Caco-2 (cell line): ENCODE measurements at regions not wholly inside any gene's neighbourhood (a gene's known extent, or its start where the extent isn't known, plus 50 kb on each side); places are given as distances from the start of the nearest gene placed in this dataset.

Experiments used
- BruUV-seq: library from RNA; stranded (reverse); fragments of 400-500 nt; replicated peaks from 2 replicates; lab custom pipeline; 2021; lab: Mats Ljungman, UMichigan
- CTCF ChIA-PET: fragments of 300-600 bp; sonication (Branson Sonifier 250); formaldehyde crosslinking; loops from one replicate; lab custom pipeline; 2022; ENCODE audit warnings: antibody characterized with exemption; lab: Charles Lee
- POLR2A ChIA-PET: fragments of 300-600 bp; sonication (Branson Sonifier 250); formaldehyde crosslinking; loops from one replicate; lab custom pipeline; 2022; ENCODE audit warnings: antibody characterized with exemption; lab: Charles Lee
- DNase-seq, 2 experiments: peaks; one replicate each; pipeline versions ENCODE4 v3.0.0 to v3.0.0-alpha.2; 2020 to 2022
- H3K27me3 ChIP-seq: replicated peaks from 2 replicates; pipeline ENCODE4 v1.6.0; 2011; ENCODE audit warnings: low read length; ENCODE audit not compliant: control insufficient read depth, insufficient read depth
- H3K36me3 ChIP-seq: 2 replicates; pipeline ENCODE4 v1.5.1; 2011; ENCODE audit warnings: low read length; ENCODE audit not compliant: control insufficient read depth, insufficient read depth
- H3K4me1 ChIP-seq: fragments of 250-450 bp; sonication (Bioruptor Pico); 2 replicates; pipeline ENCODE4 v1.5.1; 2020; ENCODE audit warnings: mild to moderate bottlenecking
- H3K4me3 ChIP-seq: 2 replicates; pipeline ENCODE4 v1.5.1; 2011; ENCODE audit warnings: low read depth, mild to moderate bottlenecking, control low read depth, low read length
- H3K9me3 ChIP-seq: fragments of 250-450 bp; sonication (Bioruptor Pico); 2 replicates; pipeline ENCODE4 v1.5.1; 2020; ENCODE audit warnings: mild to moderate bottlenecking, moderate library complexity
- H3K27ac Mint-ChIP-seq: one replicate; pipeline ENCODE4 v1.8.0; 2022; ENCODE audit warnings: mixed read lengths; ENCODE audit not compliant: unreplicated experiment
- H3K27me3 Mint-ChIP-seq: one replicate; pipeline ENCODE4 v1.8.0; 2022; ENCODE audit warnings: mixed read lengths; ENCODE audit not compliant: insufficient read depth, unreplicated experiment
- H3K36me3 Mint-ChIP-seq: one replicate; pipeline ENCODE4 v1.8.0; 2022; ENCODE audit warnings: mild to moderate bottlenecking, mixed read lengths; ENCODE audit not compliant: insufficient read depth, unreplicated experiment
- H3K4me1 Mint-ChIP-seq: one replicate; pipeline ENCODE4 v1.8.0; 2022; ENCODE audit warnings: low read depth, mixed read lengths; ENCODE audit not compliant: unreplicated experiment
- H3K4me3 Mint-ChIP-seq: one replicate; pipeline ENCODE4 v1.8.0; 2022; ENCODE audit warnings: mild to moderate bottlenecking, moderate library complexity, mixed read lengths; ENCODE audit not compliant: unreplicated experiment
- H3K9me3 Mint-ChIP-seq: one replicate; pipeline ENCODE4 v1.8.0; 2022; ENCODE audit warnings: mixed read lengths; ENCODE audit not compliant: unreplicated experiment
- intact Hi-C: fragments of 100-400 bp; cut with micrococcal nuclease; formaldehyde crosslinking; loops from one replicate; pipeline ENCODE4 v1.10.0; 2022; ENCODE audit not compliant: unreplicated experiment
- TF ChIP-seq, protein P1 (sequence below), 2 experiments: fragments of 200-600 bp in 1 of 2; IDR thresholded peaks; 1 replicate in 1 of 2; 2 replicates in 1 of 2; pipeline versions ENCODE4 v1.5.1 to v1.8.0; 2011 to 2022; ENCODE audit warnings: antibody characterized with exemption in 1 of 2, control low read depth in 1 of 2, inconsistent platforms in 1 of 2, low read depth in 1 of 2, low read length in 1 of 2, mild to moderate bottlenecking in 1 of 2, moderate library complexity in 1 of 2; ENCODE audit not compliant: insufficient read depth in 1 of 2, severe bottlenecking in 1 of 2, unreplicated experiment in 1 of 2

GRCh38 chr9:115939065-115939765, 214.4 kb upstream of the PAPPA start:
- Histone ChIP-seq H3K27me3 (no peaks in the 10 kb centered on the region), H3K4me1 (no peaks in the 10 kb centered on the region), H3K4me3 (no peak overlapping the region), H3K9me3 (no peaks in the 10 kb centered on the region), H3K36me3 (no peaks in the 10 kb centered on the region)
- TF ChIP-seq, protein P1, sequence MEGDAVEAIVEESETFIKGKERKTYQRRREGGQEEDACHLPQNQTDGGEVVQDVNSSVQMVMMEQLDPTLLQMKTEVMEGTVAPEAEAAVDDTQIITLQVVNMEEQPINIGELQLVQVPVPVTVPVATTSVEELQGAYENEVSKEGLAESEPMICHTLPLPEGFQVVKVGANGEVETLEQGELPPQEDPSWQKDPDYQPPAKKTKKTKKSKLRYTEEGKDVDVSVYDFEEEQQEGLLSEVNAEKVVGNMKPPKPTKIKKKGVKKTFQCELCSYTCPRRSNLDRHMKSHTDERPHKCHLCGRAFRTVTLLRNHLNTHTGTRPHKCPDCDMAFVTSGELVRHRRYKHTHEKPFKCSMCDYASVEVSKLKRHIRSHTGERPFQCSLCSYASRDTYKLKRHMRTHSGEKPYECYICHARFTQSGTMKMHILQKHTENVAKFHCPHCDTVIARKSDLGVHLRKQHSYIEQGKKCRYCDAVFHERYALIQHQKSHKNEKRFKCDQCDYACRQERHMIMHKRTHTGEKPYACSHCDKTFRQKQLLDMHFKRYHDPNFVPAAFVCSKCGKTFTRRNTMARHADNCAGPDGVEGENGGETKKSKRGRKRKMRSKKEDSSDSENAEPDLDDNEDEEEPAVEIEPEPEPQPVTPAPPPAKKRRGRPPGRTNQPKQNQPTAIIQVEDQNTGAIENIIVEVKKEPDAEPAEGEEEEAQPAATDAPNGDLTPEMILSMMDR (IDR thresholded peaks at IDR 0.05; ENCODE audit: insufficient read depth in 1 of 2, low read depth in 1 of 2, low read length in 1 of 2, severe bottlenecking in 1 of 2, unreplicated experiment in 1 of 2) = no peak
- Mint-ChIP-seq H3K4me1 (no peaks in the 10 kb centered on the region), H3K27me3 (peaks cover 4% of the 10 kb centered on the region), H3K4me3 (no peak overlapping the region), H3K27ac (no peak overlapping the region), H3K9me3 (no peaks in the 10 kb centered on the region), H3K36me3 (no peaks in the 10 kb centered on the region)
- CTCF ChIA-PET = no interaction called here
- no TSS peak for BruUV-seq
- no peak for DNase-seq
- POLR2A ChIA-PET = no interaction called here
- intact Hi-C loops = no loop called here

DNA sequence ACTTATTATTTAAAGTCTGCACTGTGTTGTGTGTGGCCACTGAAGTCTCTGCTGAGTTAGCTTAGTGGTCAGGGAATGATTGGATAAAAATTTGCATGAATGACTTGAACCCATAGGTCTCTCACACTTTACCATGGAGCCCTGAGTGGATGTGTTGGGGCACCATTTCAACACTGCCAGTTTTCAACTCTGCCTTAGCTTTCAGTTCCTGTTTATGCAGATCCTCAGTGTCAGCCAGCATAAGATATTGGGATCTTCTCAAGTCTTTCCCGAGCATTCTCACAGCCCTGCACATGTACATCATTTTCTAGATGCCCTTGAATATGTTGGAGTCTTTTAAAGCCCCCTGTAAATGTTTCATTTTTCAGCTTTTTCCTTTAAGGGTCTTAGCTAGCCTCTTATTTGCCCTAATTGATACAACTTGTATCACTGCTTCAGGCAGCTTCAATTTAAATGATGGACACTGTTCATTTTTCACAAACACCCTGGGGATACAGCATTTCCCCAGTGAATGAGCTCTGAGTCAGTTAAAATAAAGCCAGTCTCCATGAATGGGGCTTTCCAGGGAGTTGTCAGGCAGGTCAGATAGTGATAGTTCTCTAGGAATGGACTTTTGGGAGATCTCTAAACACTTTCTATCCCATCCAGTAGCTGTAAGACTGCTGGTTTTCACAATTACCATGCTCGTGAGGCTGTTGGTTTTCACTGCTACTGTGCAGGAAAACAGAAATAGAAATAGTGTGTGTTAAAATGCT, 211.9 kb upstream of the PAPPA start:
- H3K4me1 ChIP-seq = no peaks in the 10 kb centered on the region
- Mint-ChIP-seq H3K4me3 (no peak overlapping the region), H3K36me3 (no peaks in the 10 kb centered on the region), H3K27me3 (peaks cover 4% of the 10 kb centered on the region), H3K9me3 (no peaks in the 10 kb centered on the region), H3K4me1 (no peaks in the 10 kb centered on the region), H3K27ac (no peak overlapping the region)
- H3K27me3 ChIP-seq = no peaks in the 10 kb centered on the region
- DNase-seq = no peak
- H3K9me3 ChIP-seq = no peaks in the 10 kb centered on the region
- ChIA-PET POLR2A (no interaction called here), CTCF (no interaction called here)
- no peaks in the 10 kb centered on the region for H3K36me3 ChIP-seq
- BruUV-seq = no TSS peak
- H3K4me3 ChIP-seq = no peak overlapping the region
- intact Hi-C loops = no loop called here
- TF ChIP-seq, protein P1 (IDR thresholded peaks at IDR 0.05; ENCODE audit: insufficient read depth in 1 of 2, low read depth in 1 of 2, low read length in 1 of 2, severe bottlenecking in 1 of 2, unreplicated experiment in 1 of 2) = no peak

DNA sequence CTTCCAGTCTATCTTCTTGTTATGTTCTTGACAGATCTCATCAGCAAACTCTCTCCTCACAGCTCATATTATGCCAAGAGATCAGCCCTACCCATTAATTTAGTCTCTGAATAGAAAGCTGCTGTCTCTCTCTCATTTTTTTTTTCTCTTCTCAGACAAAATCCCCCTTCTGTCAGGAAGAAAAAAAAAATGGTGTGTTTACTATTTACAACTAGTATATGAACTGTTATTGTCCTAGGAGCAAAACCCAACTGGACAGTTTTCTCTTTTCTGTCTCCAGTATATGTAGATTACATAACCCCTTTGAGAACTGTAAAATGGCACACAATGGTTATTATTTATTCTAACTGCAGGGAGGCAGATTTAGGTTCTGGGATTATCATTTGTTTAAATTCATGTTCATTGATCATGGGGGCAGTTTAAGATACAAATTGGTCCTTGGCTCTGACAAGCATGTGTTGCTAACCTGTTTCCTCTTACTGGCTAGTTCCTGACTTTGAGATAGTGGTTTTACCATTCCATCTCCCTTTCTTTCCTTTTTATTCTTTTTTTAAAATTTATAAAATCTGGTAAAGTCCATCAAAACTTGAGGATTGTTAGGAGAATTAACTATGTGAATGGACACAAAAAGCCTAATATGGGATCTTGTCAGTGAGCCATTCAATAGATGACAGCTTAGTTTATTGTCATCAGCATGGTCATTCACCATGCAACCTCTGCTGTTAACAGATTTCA, 210.0 kb upstream of the PAPPA start:
- H3K27me3 ChIP-seq = no peaks in the 10 kb centered on the region
- TF ChIP-seq, protein P1 (IDR thresholded peaks at IDR 0.05; ENCODE audit: insufficient read depth in 1 of 2, low read depth in 1 of 2, low read length in 1 of 2, severe bottlenecking in 1 of 2, unreplicated experiment in 1 of 2) = no peak
- H3K27ac Mint-ChIP-seq = no peak overlapping the region
- no peak overlapping the region for H3K4me3 Mint-ChIP-seq
- H3K27me3 Mint-ChIP-seq = peaks cover 4% of the 10 kb centered on the region
- no peaks in the 10 kb centered on the region for H3K36me3 Mint-ChIP-seq
- no peaks in the 10 kb centered on the region for H3K9me3 Mint-ChIP-seq
- no peaks in the 10 kb centered on the region for H3K4me1 ChIP-seq
- no peaks in the 10 kb centered on the region for H3K9me3 ChIP-seq
- no peak for DNase-seq
- no peak overlapping the region for H3K4me3 ChIP-seq
- intact Hi-C loops = no loop called here
- ChIA-PET POLR2A (no interaction called here), CTCF (no interaction called here)
- BruUV-seq = no TSS peak
- H3K4me1 Mint-ChIP-seq = no peaks in the 10 kb centered on the region
- no peaks in the 10 kb centered on the region for H3K36me3 ChIP-seq
